Body of pancreas (tissue), 4 donors: ENCODE measurements at regions not wholly inside any gene's neighbourhood (a gene's known extent, or its start where the extent isn't known, plus 50 kb on each side); places are given as distances from the start of the nearest gene placed in this dataset.

Experiments used
- CTCF ChIP-seq, 7 experiments: fragments of 450-650 bp in 4 of 7; fragments of 200-600 bp in 3 of 7; sonication (generic) in 3 of 7; IDR thresholded peaks; one replicate each; pipeline ENCODE4 v1.5.1; 2016 to 2019; ENCODE audit warnings: antibody characterized with exemption in 7 of 7
- POLR2A ChIP-seq, 3 donors: fragments of 450-650 bp; IDR thresholded peaks; one replicate each; pipeline ENCODE4 v1.6.1; 2016; ENCODE audit warnings: antibody characterized with exemption in 3 of 3, mild to moderate bottlenecking in 2 of 3

DNA sequence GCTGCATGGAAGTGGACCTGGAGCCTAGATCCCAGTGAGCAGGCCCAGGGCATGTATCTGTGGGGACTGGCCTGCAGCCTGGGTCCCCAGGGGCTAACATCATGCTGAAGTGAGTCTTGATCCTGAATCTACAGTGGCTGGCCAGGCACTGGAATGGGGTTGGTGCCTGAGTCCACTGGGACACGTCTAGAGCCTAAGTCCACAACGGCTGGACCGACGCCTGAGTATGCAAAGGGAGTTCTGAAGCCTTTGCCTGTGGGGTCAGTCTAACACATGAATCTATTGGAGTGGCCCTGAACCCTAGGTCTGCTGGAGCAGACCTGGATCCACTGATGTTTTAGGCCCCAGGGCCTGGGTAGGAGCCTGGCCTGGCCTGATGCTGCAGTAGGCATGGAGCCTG lies 665.5 kb downstream of the DCDC2C start:
- TF ChIP-seq CTCF (IDR thresholded peaks at IDR 0.05): no peak
- no peak for TF ChIP-seq POLR2A (IDR thresholded peaks at IDR 0.05)
